GM19463 (cell line): ENCODE measurements at regions not wholly inside any gene's neighbourhood (a gene's known extent, or its start where the extent isn't known, plus 50 kb on each side); places are given as distances from the start of the nearest gene placed in this dataset.
A peak's percentile ranks its signal among the peaks of the same experiment; 100 is the strongest.

Experiments used
- ATAC-seq: cut with Tn5 transposase; IDR thresholded peaks from one replicate; pipeline ENCODE4 v1.9.1; 2021; ENCODE audit warnings: mild to moderate bottlenecking, moderate library complexity; ENCODE audit not compliant: unreplicated experiment

GRCh38 chr3:159910991-159911663, 77.5 kb upstream of the IL12A start:
- peak; percentile 80 for ATAC-seq

- ATAC-seq: peak; percentile 4
These were observed 77.0 kb upstream of the IL12A start for GRCh38 chr3:159911664-159912037.

- no peak for ATAC-seq
These were observed 74.8 kb upstream of the IL12A start for GRCh38 chr3:159913712-159914414.

DNA sequence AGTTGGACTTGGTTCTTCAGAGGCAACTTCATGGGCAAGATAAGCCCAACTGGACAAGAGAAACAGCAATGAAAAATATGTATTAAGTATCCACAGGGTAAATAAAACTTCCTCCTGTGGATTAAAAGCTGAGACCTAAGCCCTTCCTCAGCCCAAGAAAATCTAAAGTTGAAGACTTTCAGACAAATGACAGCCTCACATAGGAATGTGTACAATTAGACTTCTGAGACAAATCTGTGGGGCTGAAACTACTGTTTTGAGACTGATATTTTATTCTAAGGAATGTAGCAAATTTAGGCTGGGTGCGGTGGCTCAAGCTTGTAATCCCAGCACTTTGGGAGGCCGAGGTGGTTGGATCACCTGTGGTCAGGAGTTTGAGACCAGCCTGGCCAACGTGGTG, 74.2 kb upstream of the IL12A start:
- no peak for ATAC-seq

DNA sequence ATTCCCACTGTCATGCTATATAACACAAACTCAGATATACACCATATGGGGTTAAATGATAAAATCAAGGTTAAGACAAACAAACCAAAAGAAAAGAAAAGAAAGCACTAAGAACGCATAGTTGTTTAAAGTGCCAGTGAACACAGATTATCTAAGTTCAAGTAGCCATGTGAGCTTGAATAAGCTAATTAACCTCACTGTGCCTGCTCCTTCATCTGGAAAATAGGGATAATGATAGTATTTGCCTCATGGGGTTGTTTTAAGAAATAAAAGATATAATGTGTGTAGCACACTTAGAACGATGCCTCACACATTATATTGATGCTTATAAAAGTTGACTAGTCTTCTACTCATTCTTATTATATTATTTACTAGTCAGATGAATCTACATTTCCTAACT, 72.6 kb upstream of the IL12A start:
- ATAC-seq: no peak

GRCh38 chr3:159917141-159917540, 71.5 kb upstream of the IL12A start:
- no peak for ATAC-seq

DNA sequence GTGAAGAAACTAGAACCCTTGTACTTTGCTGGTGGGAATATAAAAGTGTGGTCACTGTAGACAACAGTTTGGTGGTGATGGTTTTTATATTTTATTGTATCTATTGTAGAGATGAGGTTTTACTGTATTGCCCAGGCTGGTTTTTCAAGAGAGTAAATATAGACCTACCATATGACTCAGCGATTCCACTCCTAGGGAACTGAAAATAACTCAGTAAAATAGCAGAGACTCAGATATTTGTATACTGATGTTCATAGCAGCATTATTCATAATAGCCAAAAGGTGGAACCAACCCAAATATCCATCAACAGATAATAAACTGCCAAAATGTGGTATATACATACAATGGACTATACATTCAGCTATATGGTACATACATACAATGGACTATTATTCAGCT, 68.8 kb upstream of the IL12A start:
- peak; percentile 63 for ATAC-seq

- no peak for ATAC-seq
These were observed 66.3 kb upstream of the IL12A start for GRCh38 chr3:159922193-159922840.

- ATAC-seq: peak; percentile 90
These were observed 65.7 kb upstream of the IL12A start for GRCh38 chr3:159922861-159923312.

GRCh38 chr3:159923336-159923735, 65.3 kb upstream of the IL12A start:
- ATAC-seq: no peak

- no peak for ATAC-seq
These were observed 64.7 kb upstream of the IL12A start for GRCh38 chr3:159923956-159924355.

DNA sequence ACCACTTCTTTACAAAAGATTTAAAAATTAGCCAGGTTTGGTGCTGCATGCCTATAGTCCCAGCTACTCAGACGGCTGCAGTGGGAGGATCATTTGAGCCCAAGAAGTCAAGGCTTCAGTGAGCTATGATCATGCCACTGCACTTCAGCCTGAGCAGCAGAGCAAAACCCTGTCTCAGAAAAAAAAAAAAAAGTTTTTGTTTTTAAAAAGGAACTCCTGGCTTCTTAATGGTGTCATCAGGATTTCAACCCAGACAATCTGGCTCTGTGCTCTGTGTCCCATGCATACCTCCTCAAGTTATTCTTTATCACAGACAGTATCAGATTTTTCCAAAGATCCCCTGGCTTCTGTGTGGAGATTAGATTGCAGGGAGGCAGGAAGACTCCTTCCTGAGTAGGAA, 64.2 kb upstream of the IL12A start:
- ATAC-seq: no peak

GRCh38 chr3:159925248-159925647, 63.4 kb upstream of the IL12A start:
- no peak for ATAC-seq

GRCh38 chr3:159926573-159926972, 62.1 kb upstream of the IL12A start:
- ATAC-seq: no peak

DNA sequence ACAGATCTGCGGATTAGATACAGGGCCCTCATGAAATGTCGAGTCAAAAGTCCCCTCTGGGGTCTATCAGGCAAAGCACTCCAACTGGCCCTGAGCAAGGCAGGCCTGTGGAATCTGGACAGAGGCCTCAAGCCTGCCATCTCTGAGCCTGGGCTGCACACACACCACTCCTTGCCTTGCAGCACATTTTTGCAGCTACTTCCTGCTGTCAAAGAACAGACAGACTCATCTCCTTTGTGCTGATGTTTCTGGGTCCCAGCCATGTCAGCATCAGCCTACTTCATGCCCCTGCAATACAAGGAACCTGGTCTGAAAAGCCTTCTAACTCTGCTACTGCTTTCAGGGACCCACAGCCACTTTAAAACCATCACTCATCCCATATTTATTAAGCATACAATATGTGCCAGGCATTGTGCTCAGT, 60.6 kb upstream of the IL12A start:
- no peak for ATAC-seq

GRCh38 chr3:159928666-159929065, 60.0 kb upstream of the IL12A start:
- ATAC-seq: no peak

DNA sequence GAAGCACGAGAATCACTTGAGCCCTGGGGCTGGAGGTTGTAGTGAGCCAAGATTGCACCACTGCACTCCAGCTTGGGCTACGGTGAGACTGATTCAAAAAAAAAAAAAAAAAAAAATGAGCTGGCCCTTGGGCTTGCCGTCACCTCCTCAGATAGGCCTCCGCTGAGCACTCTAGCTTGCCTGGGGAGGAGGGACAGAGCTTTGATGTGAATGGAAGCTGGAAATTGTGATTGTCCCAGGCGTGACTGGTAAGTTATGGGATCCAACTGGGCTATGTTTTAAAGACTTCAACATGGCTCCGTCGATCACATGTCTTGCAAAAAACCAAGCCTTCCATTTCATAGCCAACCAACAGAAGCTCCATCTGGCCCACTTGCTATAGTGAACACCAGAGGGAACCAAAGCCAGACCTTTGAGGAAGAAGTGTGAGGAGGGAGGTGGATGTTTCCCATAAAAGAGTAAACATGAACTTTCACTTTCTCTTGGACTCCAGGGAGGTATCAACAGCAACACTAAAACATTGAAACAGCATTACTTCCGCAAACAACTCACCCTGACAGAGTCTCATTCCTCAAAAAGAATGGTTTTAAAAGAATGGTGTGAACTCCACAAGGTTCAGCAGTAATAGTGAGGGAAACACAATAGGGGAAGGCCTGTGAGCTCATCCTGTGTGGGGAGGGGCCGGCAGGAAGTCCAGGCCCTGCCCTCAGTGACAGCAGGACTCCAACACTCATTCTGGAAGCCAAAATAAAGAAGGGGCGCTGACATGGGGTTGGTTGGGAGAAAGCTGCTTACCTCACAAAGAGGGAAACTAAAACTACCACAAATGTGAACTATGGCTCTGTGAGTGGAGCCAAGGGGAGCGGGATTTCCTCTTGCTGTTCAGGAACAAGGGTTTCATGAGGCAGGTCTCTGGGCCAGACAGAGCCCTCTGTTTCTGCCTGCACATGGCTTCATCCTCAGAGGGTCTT, 59.2 kb upstream of the IL12A start:
- ATAC-seq: peak; percentile 85

GRCh38 chr3:159934216-159934615, 54.4 kb upstream of the IL12A start:
- no peak for ATAC-seq

DNA sequence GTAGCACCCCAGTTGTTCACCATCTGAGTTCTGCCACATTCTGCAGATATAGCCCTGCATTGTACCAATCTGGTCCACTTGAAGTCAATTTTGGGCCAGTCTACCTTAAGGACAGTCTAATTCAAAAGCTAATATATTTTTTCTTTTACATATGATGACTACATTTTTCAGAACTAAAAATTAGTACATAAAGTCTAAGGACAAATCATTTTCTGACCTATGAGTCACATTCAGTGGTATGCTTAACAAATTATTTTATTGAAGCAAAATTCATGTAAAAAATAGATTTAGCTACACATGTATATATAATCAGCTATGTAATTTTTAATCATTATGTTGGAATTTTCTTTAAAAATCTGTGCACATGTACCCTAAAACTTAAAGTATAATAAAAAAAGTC, 52.1 kb upstream of the IL12A start:
- ATAC-seq: no peak

GRCh38 chr3:159937561-159938166, 51.0 kb upstream of the IL12A start:
- ATAC-seq: no peak

- no peak for ATAC-seq
These were observed 49.9 kb upstream of the IL12A start for GRCh38 chr3:159938714-159939113.
